Peyer's patch (tissue), 4 donors: ENCODE measurements at regions not wholly inside any gene's neighbourhood (a gene's known extent, or its start where the extent isn't known, plus 50 kb on each side); places are given as distances from the start of the nearest gene placed in this dataset.

ENCODE experiments used
- POLR2A ChIP-seq, 2 donors: fragments of 450-650 bp; IDR thresholded peaks; one replicate each; pipeline ENCODE4 v1.5.1; 2017; ENCODE audit warnings: antibody characterized with exemption in 2 of 2, mild to moderate bottlenecking in 2 of 2, moderate library complexity in 2 of 2
- TF ChIP-seq, protein P1 (sequence below), 6 experiments: fragments of 450-650 bp in 4 of 6; fragments of 200-600 bp in 2 of 6; sonication (generic) in 1 of 6; IDR thresholded peaks; one replicate each; pipeline ENCODE4 v1.5.1; 2017 to 2019; ENCODE audit warnings: antibody characterized with exemption in 6 of 6, mild to moderate bottlenecking in 3 of 6, moderate library complexity in 1 of 6

DNA sequence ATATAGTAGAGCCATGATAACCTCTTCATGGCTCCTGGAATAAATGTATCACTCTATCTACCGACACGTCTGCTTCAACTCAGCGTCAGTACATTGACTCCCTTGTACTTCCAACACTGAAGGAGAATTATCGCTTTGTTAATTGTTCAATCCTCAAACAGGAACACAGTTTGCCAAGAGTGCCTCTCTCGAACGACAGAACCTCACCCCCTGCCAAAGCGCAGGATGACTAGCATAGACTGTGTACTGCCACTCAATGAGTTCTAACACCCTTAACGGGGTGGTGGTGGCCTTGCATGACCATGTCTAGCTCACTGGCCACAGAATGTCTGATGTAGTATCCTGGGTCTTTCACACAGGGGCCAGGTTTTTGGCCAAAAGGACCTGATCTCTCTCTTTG is 81.4 kb upstream of the HEY2 start:
- TF ChIP-seq, protein P1, sequence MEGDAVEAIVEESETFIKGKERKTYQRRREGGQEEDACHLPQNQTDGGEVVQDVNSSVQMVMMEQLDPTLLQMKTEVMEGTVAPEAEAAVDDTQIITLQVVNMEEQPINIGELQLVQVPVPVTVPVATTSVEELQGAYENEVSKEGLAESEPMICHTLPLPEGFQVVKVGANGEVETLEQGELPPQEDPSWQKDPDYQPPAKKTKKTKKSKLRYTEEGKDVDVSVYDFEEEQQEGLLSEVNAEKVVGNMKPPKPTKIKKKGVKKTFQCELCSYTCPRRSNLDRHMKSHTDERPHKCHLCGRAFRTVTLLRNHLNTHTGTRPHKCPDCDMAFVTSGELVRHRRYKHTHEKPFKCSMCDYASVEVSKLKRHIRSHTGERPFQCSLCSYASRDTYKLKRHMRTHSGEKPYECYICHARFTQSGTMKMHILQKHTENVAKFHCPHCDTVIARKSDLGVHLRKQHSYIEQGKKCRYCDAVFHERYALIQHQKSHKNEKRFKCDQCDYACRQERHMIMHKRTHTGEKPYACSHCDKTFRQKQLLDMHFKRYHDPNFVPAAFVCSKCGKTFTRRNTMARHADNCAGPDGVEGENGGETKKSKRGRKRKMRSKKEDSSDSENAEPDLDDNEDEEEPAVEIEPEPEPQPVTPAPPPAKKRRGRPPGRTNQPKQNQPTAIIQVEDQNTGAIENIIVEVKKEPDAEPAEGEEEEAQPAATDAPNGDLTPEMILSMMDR (IDR thresholded peaks at IDR 0.05): no peak
- TF ChIP-seq POLR2A (IDR thresholded peaks at IDR 0.05): no peak
